ENCODE measurements at regions not wholly inside any gene's neighbourhood (a gene's known extent, or its start where the extent isn't known, plus 50 kb on each side); places are given as distances from the start of the nearest gene placed in this dataset.

DNA sequence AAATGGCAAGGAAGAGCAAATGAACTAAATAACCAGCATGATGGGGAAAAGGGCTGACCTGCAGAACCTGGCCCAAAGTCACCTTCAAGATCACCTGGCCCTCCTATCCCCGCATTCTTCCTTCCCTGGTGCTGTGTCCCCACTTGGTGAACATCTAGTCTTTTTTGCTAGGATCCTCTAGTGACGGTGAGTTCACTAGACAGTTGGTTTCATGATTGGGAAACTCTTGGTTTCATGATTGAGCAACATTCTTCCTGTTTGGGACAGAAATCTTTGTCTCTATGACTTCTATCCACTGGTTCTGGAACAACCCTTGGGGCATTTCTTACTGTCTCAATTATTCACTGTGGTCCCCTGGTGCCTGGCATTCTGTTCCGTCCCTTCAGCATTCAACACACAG lies 50.2 kb upstream of the DAB2IP start:
- DNase-seq (ENCODE audit: low read depth): peak; percentile 49
